Stomach (tissue), 4 donors: ENCODE measurements at regions not wholly inside any gene's neighbourhood (a gene's known extent, or its start where the extent isn't known, plus 50 kb on each side); places are given as distances from the start of the nearest gene placed in this dataset.

Experiments used
- CTCF ChIP-seq, 7 experiments: fragments of 450-650 bp in 4 of 7; fragments of 200-600 bp in 3 of 7; sonication (generic) in 3 of 7; IDR thresholded peaks; one replicate each; pipeline ENCODE4 v1.5.1; 2016 to 2019; ENCODE audit warnings: antibody characterized with exemption in 7 of 7, control low read depth in 2 of 7, mild to moderate bottlenecking in 1 of 7
- EP300 ChIP-seq: sonication (generic); formaldehyde crosslinking; IDR thresholded peaks from one replicate; pipeline ENCODE4 v1.6.1; 2017; ENCODE audit warnings: antibody characterized with exemption
- POLR2A ChIP-seq, 4 donors: fragments of 450-650 bp; IDR thresholded peaks; one replicate each; pipeline ENCODE4 v1.6.1; 2016; ENCODE audit warnings: antibody characterized with exemption in 4 of 4, control low read depth in 2 of 4, mild to moderate bottlenecking in 1 of 4, moderate library complexity in 1 of 4
- POLR2AphosphoS5 ChIP-seq, 3 donors: sonication (generic); formaldehyde crosslinking; IDR thresholded peaks; one replicate each; pipeline ENCODE4 v1.6.1; 2016; ENCODE audit warnings: antibody characterized with exemption in 3 of 3

GRCh38 chr5:155459889-155460500 is 446.4 kb downstream of the KIF4B start:
- TF ChIP-seq CTCF (IDR thresholded peaks at IDR 0.05) (no peak), EP300 (no peak), POLR2A (IDR thresholded peaks at IDR 0.05) (no peak), POLR2AphosphoS5 (IDR thresholded peaks at IDR 0.05) (no peak)
